Muscle layer of duodenum (tissue), 2 donors: ENCODE measurements at regions not wholly inside any gene's neighbourhood (a gene's known extent, or its start where the extent isn't known, plus 50 kb on each side); places are given as distances from the start of the nearest gene placed in this dataset.
"Not testable (repeated sequence)": the region's sequence is repeated elsewhere in the genome, so short reads cannot be mapped to it uniquely, and the experiment has no call there.

Experiments
- H3K27ac ChIP-seq: one replicate; pipeline ENCODE4 v1.7.0; 2013; ENCODE audit warnings: mild to moderate bottlenecking, low read length
- H3K27me3 ChIP-seq: one replicate; pipeline ENCODE4 v1.7.0; 2013; ENCODE audit warnings: low read depth, mild to moderate bottlenecking, control low read depth, low read length
- H3K36me3 ChIP-seq, 2 donors: one replicate each; pipeline ENCODE4 v1.7.0; 2013; ENCODE audit warnings: low read length in 2 of 2, control low read depth in 1 of 2, mild to moderate bottlenecking in 1 of 2; ENCODE audit not compliant: insufficient read depth in 2 of 2, control insufficient read depth in 1 of 2
- H3K4me1 ChIP-seq, 2 donors: one replicate each; pipeline ENCODE4 v1.7.0; 2013; ENCODE audit warnings: low read length in 2 of 2, mild to moderate bottlenecking in 2 of 2, control low read depth in 1 of 2, moderate library complexity in 1 of 2; ENCODE audit not compliant: insufficient read depth in 2 of 2, control insufficient read depth in 1 of 2
- H3K4me3 ChIP-seq, 2 donors: one replicate each; pipeline ENCODE4 v1.7.0; 2013; ENCODE audit warnings: low read length in 2 of 2, low read depth in 1 of 2, mild to moderate bottlenecking in 1 of 2
- H3K9me3 ChIP-seq, 2 donors: one replicate each; pipeline ENCODE4 v1.7.0; 2013; ENCODE audit warnings: low read length in 2 of 2, control low read depth in 1 of 2, mild to moderate bottlenecking in 1 of 2; ENCODE audit not compliant: control insufficient read depth in 1 of 2
- donor health status: healthy.

GRCh38 chr6:85071845-85072244 is 307.4 kb upstream of the TBX18 start:
- H3K4me3 ChIP-seq, H3K27me3 ChIP-seq, H3K27ac ChIP-seq, H3K4me1 ChIP-seq, H3K36me3 ChIP-seq, H3K9me3 ChIP-seq: not testable (repeated sequence)

GRCh38 chr6:85069577-85069976 is 305.2 kb upstream of the TBX18 start:
- Histone ChIP-seq H3K9me3 (no peaks in the 10 kb centered on the region), H3K4me3 (no peak overlapping the region), H3K27me3 (no peaks in the 10 kb centered on the region)

GRCh38 chr6:85068221-85068620 is 303.8 kb upstream of the TBX18 start:
- Histone ChIP-seq H3K9me3 (no peaks in the 10 kb centered on the region), H3K4me3 (no peak overlapping the region), H3K27me3 (no peaks in the 10 kb centered on the region), H3K27ac (no peak overlapping the region), H3K36me3 (no peaks in the 10 kb centered on the region), H3K4me1 (no peaks in the 10 kb centered on the region)

More at GRCh38 chr6:85069577-85069976, 305.2 kb upstream of the TBX18 start:
- H3K36me3 ChIP-seq, result no peaks in the 10 kb centered on the region
- no peak overlapping the region for H3K27ac ChIP-seq
- H3K4me1 ChIP-seq, result no peaks in the 10 kb centered on the region

GRCh38 chr6:85066266-85066665 is 301.9 kb upstream of the TBX18 start:
- H3K27ac ChIP-seq, result no peak overlapping the region
- no peaks in the 10 kb centered on the region for H3K36me3 ChIP-seq
- H3K4me3 ChIP-seq, result no peak overlapping the region
- H3K27me3 ChIP-seq, result no peaks in the 10 kb centered on the region
- no peaks in the 10 kb centered on the region for H3K9me3 ChIP-seq
- no peaks in the 10 kb centered on the region for H3K4me1 ChIP-seq

- H3K36me3 ChIP-seq, result no peaks in the 10 kb centered on the region
- no peak overlapping the region for H3K4me3 ChIP-seq
- no peaks in the 10 kb centered on the region for H3K27me3 ChIP-seq
- no peak overlapping the region for H3K27ac ChIP-seq
- no peaks in the 10 kb centered on the region for H3K4me1 ChIP-seq
- no peaks in the 10 kb centered on the region for H3K9me3 ChIP-seq
Observed at GRCh38 chr6:85065831-85066230, 301.4 kb upstream of the TBX18 start.

GRCh38 chr6:85063611-85064010 is 299.2 kb upstream of the TBX18 start:
- Histone ChIP-seq H3K4me1 (no peaks in the 10 kb centered on the region), H3K36me3 (no peaks in the 10 kb centered on the region), H3K4me3 (no peak overlapping the region), H3K9me3 (no peaks in the 10 kb centered on the region), H3K27ac (no peak overlapping the region), H3K27me3 (no peaks in the 10 kb centered on the region)

GRCh38 chr6:85062884-85063283 is 298.5 kb upstream of the TBX18 start:
- H3K27ac ChIP-seq, result no peak overlapping the region
- H3K4me1 ChIP-seq, result no peaks in the 10 kb centered on the region
- no peaks in the 10 kb centered on the region for H3K36me3 ChIP-seq
- no peaks in the 10 kb centered on the region for H3K9me3 ChIP-seq
- H3K27me3 ChIP-seq, result no peaks in the 10 kb centered on the region
- H3K4me3 ChIP-seq, result no peak overlapping the region

- H3K27ac ChIP-seq, result no peak overlapping the region
- H3K9me3 ChIP-seq, result no peaks in the 10 kb centered on the region
- no peaks in the 10 kb centered on the region for H3K36me3 ChIP-seq
- H3K27me3 ChIP-seq, result no peaks in the 10 kb centered on the region
- H3K4me1 ChIP-seq, result no peaks in the 10 kb centered on the region
- H3K4me3 ChIP-seq, result no peak overlapping the region
Observed at GRCh38 chr6:85058806-85059205, 294.4 kb upstream of the TBX18 start.

- Histone ChIP-seq H3K27ac (no peak overlapping the region), H3K36me3 (no peaks in the 10 kb centered on the region), H3K4me1 (no peaks in the 10 kb centered on the region), H3K4me3 (no peak overlapping the region), H3K9me3 (no peaks in the 10 kb centered on the region), H3K27me3 (no peaks in the 10 kb centered on the region)
Observed at GRCh38 chr6:85050149-85050548, 285.8 kb upstream of the TBX18 start.

GRCh38 chr6:85049282-85049681 is 284.9 kb upstream of the TBX18 start:
- no peaks in the 10 kb centered on the region for H3K36me3 ChIP-seq
- no peaks in the 10 kb centered on the region for H3K27me3 ChIP-seq
- H3K4me1 ChIP-seq, result no peaks in the 10 kb centered on the region
- H3K4me3 ChIP-seq, result no peak overlapping the region
- no peak overlapping the region for H3K27ac ChIP-seq
- no peaks in the 10 kb centered on the region for H3K9me3 ChIP-seq

- H3K4me3 ChIP-seq, result no peak overlapping the region
- no peaks in the 10 kb centered on the region for H3K9me3 ChIP-seq
- no peak overlapping the region for H3K27ac ChIP-seq
- H3K27me3 ChIP-seq, result no peaks in the 10 kb centered on the region
- no peaks in the 10 kb centered on the region for H3K36me3 ChIP-seq
- H3K4me1 ChIP-seq, result no peaks in the 10 kb centered on the region
Observed at GRCh38 chr6:85047818-85048217, 283.4 kb upstream of the TBX18 start.

- not testable (repeated sequence) for H3K4me3 ChIP-seq, H3K36me3 ChIP-seq, H3K9me3 ChIP-seq, H3K27me3 ChIP-seq, H3K4me1 ChIP-seq, H3K27ac ChIP-seq
Observed at GRCh38 chr6:85045767-85046166, 281.4 kb upstream of the TBX18 start.
